ENCODE measurements at regions not wholly inside any gene's neighbourhood (a gene's known extent, or its start where the extent isn't known, plus 50 kb on each side); places are given as distances from the start of the nearest gene placed in this dataset.

GRCh38 chr5:103764403-103764802 is 201.8 kb upstream of the NUDT12 start:
- no peak overlapping the region for H3K56ac ChIP-seq (ENCODE audit: insufficient read length, low read depth, low read length)
- no peak overlapping the region for H3T11ph ChIP-seq (ENCODE audit: low read length)
- Mint-ChIP-seq H3K4me3 (no peak overlapping the region), H3K27me3 (ENCODE audit: low read depth) (no peaks in the 10 kb centered on the region), H3K4me1 (no peaks in the 10 kb centered on the region), H3K27ac (no peak overlapping the region), H3K9me3 (peaks cover 0 to 2% of the 10 kb centered on the region in 2 experiments; a peak in 3 of 5 replicates), H3K36me3 (ENCODE audit: insufficient read depth in 1 of 3, low read depth in 3 of 3) (no peaks in the 10 kb centered on the region; a peak in 1 of 7 replicates)
- no peak overlapping the region for H4K91ac ChIP-seq (ENCODE audit: insufficient read length, low read depth, low read length)
- H3K23ac ChIP-seq (ENCODE audit: insufficient read length, low read depth, low read length) = no peak overlapping the region
- no peaks in the 10 kb centered on the region for H3K23me2 ChIP-seq (ENCODE audit: insufficient read length, low read depth, low read length, poor library complexity, severe bottlenecking)
- H2BK12ac ChIP-seq (ENCODE audit: insufficient read length, low read depth, low read length) = no peak overlapping the region
- no peak overlapping the region for H3K4ac ChIP-seq (ENCODE audit: low read depth, low read length)
- no peak overlapping the region for H3K9ac ChIP-seq (ENCODE audit: extremely low read depth, insufficient read length, low read length)
- H3K27ac ChIP-seq (ENCODE audit: insufficient read length, low read depth, low read length) = no peak overlapping the region
- no peak overlapping the region for H3K4me2 ChIP-seq (ENCODE audit: insufficient read depth, insufficient read length, low read length)
- H4K5ac ChIP-seq (ENCODE audit: insufficient read length, low read depth, low read length) = no peak overlapping the region
- no CpG with 5 or more reads among the region's 10 CpGs for WGBS (ENCODE audit: extremely low coverage, insufficient read length, low lambda C conversion rate)
- H3K27me3 ChIP-seq (ENCODE audit: insufficient read depth, low read length) = no peaks in the 10 kb centered on the region
- H2AK5ac ChIP-seq (ENCODE audit: insufficient read length, low read length) = no peak overlapping the region
- no peaks in the 10 kb centered on the region for H3K79me1 ChIP-seq (ENCODE audit: insufficient read depth, low read depth, low read length, poor library complexity, severe bottlenecking)
- no peaks in the 10 kb centered on the region for H4K20me1 ChIP-seq (ENCODE audit: control insufficient read depth, insufficient read depth, insufficient read length)
- H2BK15ac ChIP-seq (ENCODE audit: low read depth, low read length) = no peak overlapping the region
- H3K9me3 ChIP-seq (ENCODE audit: control insufficient read depth, low read depth, low read length) = no peaks in the 10 kb centered on the region
- no peaks in the 10 kb centered on the region for H3K79me2 ChIP-seq (ENCODE audit: insufficient read depth, low read length)
- H2BK20ac ChIP-seq (ENCODE audit: low read depth, low read length, poor library complexity, severe bottlenecking) = no peak overlapping the region
- no peak overlapping the region for H3K14ac ChIP-seq (ENCODE audit: insufficient read depth, low read length)
- no peak overlapping the region for H2BK5ac ChIP-seq (ENCODE audit: insufficient read length, low read length)
- no peaks in the 10 kb centered on the region for H3K4me1 ChIP-seq (ENCODE audit: insufficient read depth, low read length)
- TF ChIP-seq, protein P1, sequence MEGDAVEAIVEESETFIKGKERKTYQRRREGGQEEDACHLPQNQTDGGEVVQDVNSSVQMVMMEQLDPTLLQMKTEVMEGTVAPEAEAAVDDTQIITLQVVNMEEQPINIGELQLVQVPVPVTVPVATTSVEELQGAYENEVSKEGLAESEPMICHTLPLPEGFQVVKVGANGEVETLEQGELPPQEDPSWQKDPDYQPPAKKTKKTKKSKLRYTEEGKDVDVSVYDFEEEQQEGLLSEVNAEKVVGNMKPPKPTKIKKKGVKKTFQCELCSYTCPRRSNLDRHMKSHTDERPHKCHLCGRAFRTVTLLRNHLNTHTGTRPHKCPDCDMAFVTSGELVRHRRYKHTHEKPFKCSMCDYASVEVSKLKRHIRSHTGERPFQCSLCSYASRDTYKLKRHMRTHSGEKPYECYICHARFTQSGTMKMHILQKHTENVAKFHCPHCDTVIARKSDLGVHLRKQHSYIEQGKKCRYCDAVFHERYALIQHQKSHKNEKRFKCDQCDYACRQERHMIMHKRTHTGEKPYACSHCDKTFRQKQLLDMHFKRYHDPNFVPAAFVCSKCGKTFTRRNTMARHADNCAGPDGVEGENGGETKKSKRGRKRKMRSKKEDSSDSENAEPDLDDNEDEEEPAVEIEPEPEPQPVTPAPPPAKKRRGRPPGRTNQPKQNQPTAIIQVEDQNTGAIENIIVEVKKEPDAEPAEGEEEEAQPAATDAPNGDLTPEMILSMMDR (conservative IDR thresholded peaks at IDR 0.05) = no peak
- no peak overlapping the region for H4K8ac ChIP-seq (replicated peaks; ENCODE audit: insufficient read length, low read depth, low read length)
- H3K18ac ChIP-seq (ENCODE audit: insufficient read length, low read depth, low read length) = no peak overlapping the region
- no peak for DNase-seq
- no peak overlapping the region for H2AFZ ChIP-seq (ENCODE audit: low read length)
- H2BK120ac ChIP-seq (ENCODE audit: low read depth, low read length, poor library complexity, severe bottlenecking) = no peak overlapping the region
